ENCODE measurements at regions not wholly inside any gene's neighbourhood (a gene's known extent, or its start where the extent isn't known, plus 50 kb on each side); places are given as distances from the start of the nearest gene placed in this dataset.

DNA sequence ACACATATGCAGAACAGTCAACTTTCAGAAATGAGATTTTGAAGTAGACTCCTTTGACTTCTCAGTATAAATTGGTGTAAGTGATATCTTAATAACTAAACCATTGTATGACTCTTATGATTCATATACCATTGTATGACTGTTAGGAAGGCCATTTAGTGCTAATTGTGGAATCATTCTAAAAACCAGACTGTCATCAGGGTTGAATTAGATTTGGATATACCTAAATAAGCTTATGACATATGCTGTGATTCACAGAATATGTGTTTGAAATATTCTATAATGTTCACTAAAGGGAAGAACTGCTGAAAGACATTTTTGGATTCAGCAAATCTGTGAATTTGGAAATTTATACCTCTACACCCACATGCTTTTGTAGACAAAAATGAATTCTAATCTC lies 438.1 kb downstream of the MDFIC start:
- H3K27ac ChIP-seq (ENCODE audit: low read depth, low read length) = no peak overlapping the region
- H4K20me1 ChIP-seq (ENCODE audit: control insufficient read depth, insufficient read depth, low read depth, low read length) = no peaks in the 10 kb centered on the region
- H3K9me3 ChIP-seq (ENCODE audit: control insufficient read depth, insufficient read depth, low read length) = no peaks in the 10 kb centered on the region
- H3K4me2 ChIP-seq (ENCODE audit: low read length) = no peak overlapping the region
- no peak for TF ChIP-seq EZH2phosphoT487 (IDR thresholded peaks at IDR 0.05; ENCODE audit: borderline replicate concordance, low read length)
- TF ChIP-seq, protein P1, sequence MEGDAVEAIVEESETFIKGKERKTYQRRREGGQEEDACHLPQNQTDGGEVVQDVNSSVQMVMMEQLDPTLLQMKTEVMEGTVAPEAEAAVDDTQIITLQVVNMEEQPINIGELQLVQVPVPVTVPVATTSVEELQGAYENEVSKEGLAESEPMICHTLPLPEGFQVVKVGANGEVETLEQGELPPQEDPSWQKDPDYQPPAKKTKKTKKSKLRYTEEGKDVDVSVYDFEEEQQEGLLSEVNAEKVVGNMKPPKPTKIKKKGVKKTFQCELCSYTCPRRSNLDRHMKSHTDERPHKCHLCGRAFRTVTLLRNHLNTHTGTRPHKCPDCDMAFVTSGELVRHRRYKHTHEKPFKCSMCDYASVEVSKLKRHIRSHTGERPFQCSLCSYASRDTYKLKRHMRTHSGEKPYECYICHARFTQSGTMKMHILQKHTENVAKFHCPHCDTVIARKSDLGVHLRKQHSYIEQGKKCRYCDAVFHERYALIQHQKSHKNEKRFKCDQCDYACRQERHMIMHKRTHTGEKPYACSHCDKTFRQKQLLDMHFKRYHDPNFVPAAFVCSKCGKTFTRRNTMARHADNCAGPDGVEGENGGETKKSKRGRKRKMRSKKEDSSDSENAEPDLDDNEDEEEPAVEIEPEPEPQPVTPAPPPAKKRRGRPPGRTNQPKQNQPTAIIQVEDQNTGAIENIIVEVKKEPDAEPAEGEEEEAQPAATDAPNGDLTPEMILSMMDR (IDR thresholded peaks at IDR 0.05; ENCODE audit: low read depth, low read length, poor library complexity, severe bottlenecking) = no peak
- H3K9me2 ChIP-seq (replicated peaks; ENCODE audit: control insufficient read depth, low read length) = no peaks in the 10 kb centered on the region
- no peaks in the 10 kb centered on the region for H3K79me2 ChIP-seq (ENCODE audit: control insufficient read depth, low read length)
- H3K4me3 ChIP-seq (ENCODE audit: low read length) = no peak overlapping the region
- H3K36me3 ChIP-seq (ENCODE audit: control insufficient read depth, low read length) = no peaks in the 10 kb centered on the region
- peaks cover 10% of the 10 kb centered on the region for H3K4me1 ChIP-seq (ENCODE audit: control insufficient read depth, low read length)
- no peaks in the 10 kb centered on the region for H3F3A ChIP-seq (ENCODE audit: control insufficient read depth, insufficient read depth)
- H3K27me3 ChIP-seq (ENCODE audit: control insufficient read depth, low read length) = no peaks in the 10 kb centered on the region

DNA sequence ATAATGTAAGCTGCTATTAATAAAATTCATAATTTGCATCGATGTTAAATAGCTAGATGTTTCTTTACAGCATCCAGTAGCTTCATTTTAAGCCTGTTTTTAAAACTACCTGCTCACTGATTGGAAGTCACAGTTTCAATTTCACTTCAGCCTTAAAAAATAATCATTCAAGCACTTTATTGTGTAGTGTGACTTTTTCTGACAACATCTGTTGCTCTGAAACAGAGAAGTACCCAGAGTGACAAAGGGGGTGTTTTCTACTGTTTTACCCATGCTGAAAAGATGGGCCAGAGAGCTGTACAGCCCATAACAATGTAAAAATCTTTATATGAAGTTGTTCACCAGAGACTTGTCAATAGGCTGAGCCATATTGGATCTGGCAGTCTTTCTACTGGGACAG lies 437.2 kb downstream of the MDFIC start:
- H3K9me2 ChIP-seq (replicated peaks; ENCODE audit: control insufficient read depth, low read length) = no peaks in the 10 kb centered on the region
- H3K79me2 ChIP-seq (ENCODE audit: control insufficient read depth, low read length) = no peaks in the 10 kb centered on the region
- TF ChIP-seq, protein P1 (IDR thresholded peaks at IDR 0.05; ENCODE audit: low read depth, low read length, poor library complexity, severe bottlenecking) = no peak
- TF ChIP-seq EZH2phosphoT487 (IDR thresholded peaks at IDR 0.05; ENCODE audit: borderline replicate concordance, low read length) = no peak
- no peak overlapping the region for H3K27ac ChIP-seq (ENCODE audit: low read depth, low read length)
- H3K36me3 ChIP-seq (ENCODE audit: control insufficient read depth, low read length) = no peaks in the 10 kb centered on the region
- H3K9me3 ChIP-seq (ENCODE audit: control insufficient read depth, insufficient read depth, low read length) = no peaks in the 10 kb centered on the region
- H3K4me2 ChIP-seq (ENCODE audit: low read length) = 0 out of 2 replicates have a peak overlapping the region, but pooled peaks have one; percentile 11
- H3F3A ChIP-seq (ENCODE audit: control insufficient read depth, insufficient read depth) = no peaks in the 10 kb centered on the region
- no peak overlapping the region for H3K4me3 ChIP-seq (ENCODE audit: low read length)
- peaks cover 10% of the 10 kb centered on the region for H3K4me1 ChIP-seq (ENCODE audit: control insufficient read depth, low read length)
- no peaks in the 10 kb centered on the region for H3K27me3 ChIP-seq (ENCODE audit: control insufficient read depth, low read length)
- no peaks in the 10 kb centered on the region for H4K20me1 ChIP-seq (ENCODE audit: control insufficient read depth, insufficient read depth, low read depth, low read length)

DNA sequence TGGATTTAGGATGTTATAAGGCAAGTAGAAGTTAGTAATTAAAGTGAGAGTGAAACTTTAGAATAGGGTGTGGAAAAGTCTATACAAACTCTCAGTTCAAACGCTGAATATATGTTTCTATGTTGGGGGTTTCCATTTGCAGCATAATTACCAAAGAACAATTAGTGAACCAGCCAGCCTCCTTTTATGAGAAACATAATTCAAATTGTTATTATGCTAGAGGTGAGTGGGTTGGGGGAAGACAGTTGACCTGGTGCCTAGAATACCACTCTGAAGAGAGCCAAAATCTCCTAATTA lies 435.8 kb downstream of the MDFIC start:
- Histone ChIP-seq H3K4me2 (ENCODE audit: low read length) (no peak overlapping the region), H3K4me1 (ENCODE audit: control insufficient read depth, low read length) (peaks cover 10% of the 10 kb centered on the region), H3K27me3 (ENCODE audit: control insufficient read depth, low read length) (no peaks in the 10 kb centered on the region), H4K20me1 (ENCODE audit: control insufficient read depth, insufficient read depth, low read depth, low read length) (no peaks in the 10 kb centered on the region), H3K27ac (ENCODE audit: low read depth, low read length) (no peak overlapping the region), H3K4me3 (ENCODE audit: low read length) (no peak overlapping the region), H3K9me3 (ENCODE audit: control insufficient read depth, insufficient read depth, low read length) (no peaks in the 10 kb centered on the region), H3K9me2 (replicated peaks; ENCODE audit: control insufficient read depth, low read length) (no peaks in the 10 kb centered on the region), H3K79me2 (ENCODE audit: control insufficient read depth, low read length) (no peaks in the 10 kb centered on the region), H3K36me3 (ENCODE audit: control insufficient read depth, low read length) (no peaks in the 10 kb centered on the region), H3F3A (ENCODE audit: control insufficient read depth, insufficient read depth) (no peaks in the 10 kb centered on the region)
- TF ChIP-seq EZH2phosphoT487 (IDR thresholded peaks at IDR 0.05; ENCODE audit: borderline replicate concordance, low read length) = no peak
- TF ChIP-seq, protein P1 (IDR thresholded peaks at IDR 0.05; ENCODE audit: low read depth, low read length, poor library complexity, severe bottlenecking) = no peak
